ENCODE measurements at regions not wholly inside any gene's neighbourhood (a gene's known extent, or its start where the extent isn't known, plus 50 kb on each side); places are given as distances from the start of the nearest gene placed in this dataset.

GRCh38 chr18:28466204-28466603 lies 289.3 kb upstream of the CDH2 start:
- Histone ChIP-seq H2BK5ac (ENCODE audit: low read depth, low read length) (no peak overlapping the region), H3K27me3 (replicated peaks in 1 of 4; ENCODE audit: control insufficient read depth in 3 of 4, extremely low read depth in 1 of 4, insufficient read depth in 3 of 4, low read length in 3 of 4) (no peaks in the 10 kb centered on the region), H3K9ac (replicated peaks in 1 of 4; ENCODE audit: extremely low read depth in 1 of 4, low read depth in 3 of 4, low read length in 3 of 4) (no peak overlapping the region), H2BK20ac (ENCODE audit: low read length) (no peak overlapping the region), H4K91ac (replicated peaks; ENCODE audit: insufficient read length, low read length) (no peak overlapping the region), H2BK12ac (ENCODE audit: low read depth, low read length) (no peak overlapping the region), H4K5ac (ENCODE audit: insufficient read length, low read depth, low read length) (no peak overlapping the region), H3K4me1 (replicated peaks in 1 of 4; ENCODE audit: control insufficient read depth in 3 of 4, insufficient read depth in 4 of 4, low read length in 3 of 4) (no peaks in the 10 kb centered on the region), H4K20me1 (replicated peaks in 1 of 2; ENCODE audit: control insufficient read depth in 1 of 2, insufficient read depth in 2 of 2, low read length in 2 of 2) (no peaks in the 10 kb centered on the region), H3K36me3 (ENCODE audit: control insufficient read depth in 2 of 4, insufficient read depth in 4 of 4, low read length in 3 of 4) (no peaks in the 10 kb centered on the region), H3K18ac (ENCODE audit: extremely low read depth, low read length) (no peak overlapping the region), H2BK120ac (replicated peaks; ENCODE audit: low read depth, low read length) (no peak overlapping the region), H3K23ac (ENCODE audit: insufficient read length) (no peak overlapping the region), H3K4me3 (ENCODE audit: extremely low read depth in 1 of 4, insufficient read depth in 2 of 4, low read depth in 3 of 4, low read length in 4 of 4) (no peak overlapping the region), H3K14ac (ENCODE audit: insufficient read length) (no peak overlapping the region), H4K8ac (ENCODE audit: extremely low read depth, insufficient read depth, low read length) (no peak overlapping the region), H3K79me1 (ENCODE audit: low read depth, low read length) (no peaks in the 10 kb centered on the region), H3K79me2 (ENCODE audit: control insufficient read depth in 1 of 2, insufficient read depth in 2 of 2, low read length in 2 of 2) (no peaks in the 10 kb centered on the region), H2BK15ac (ENCODE audit: low read length) (no peak overlapping the region), H3K56ac (replicated peaks; ENCODE audit: insufficient read length, low read depth, low read length) (no peak overlapping the region), H2AFZ (ENCODE audit: low read length) (no peak overlapping the region), H3K27ac (ENCODE audit: low read depth, low read length) (no peak overlapping the region), H2AK5ac (ENCODE audit: low read depth, low read length) (no peak overlapping the region), H3K4me2 (ENCODE audit: insufficient read depth in 1 of 2, low read depth in 2 of 2, low read length in 2 of 2) (no peak overlapping the region), H3K4ac (replicated peaks; ENCODE audit: insufficient read length, low read depth, low read length) (no peak overlapping the region), H3K9me3 (ENCODE audit: insufficient read depth in 2 of 2, low read depth in 1 of 2, low read length in 1 of 2) (no peaks in the 10 kb centered on the region), H3K23me2 (ENCODE audit: low read depth, low read length) (no peaks in the 10 kb centered on the region)
- POLR2A ChIA-PET (ENCODE audit: partially characterized antibody): interaction anchor here (0.6 kb wide), 1 partner anchor 818 kb away, joined by 3 read pairs; no protein-coding TSS in a partner anchor
- CTCF ChIA-PET (ENCODE audit: partially characterized antibody): no interaction called here
- WGBS, 2 experiments (ENCODE audit: extremely low coverage in 1 of 2, insufficient coverage in 1 of 2, insufficient read length in 1 of 2, insufficient replicate concordance in 2 of 2, low coverage in 1 of 2, low lambda C conversion rate in 2 of 2, missing lambda C conversion rate in 1 of 2): 93% methylated on average over 2 of the region's 2 CpGs; no CpG with 5 or more reads in 1 of the 2 experiments
- FAIRE-seq (no peak), DNase-seq (ENCODE audit: low read depth in 1 of 2, low spot score in 2 of 2) (no peak)
- TF ChIP-seq CHD2 (IDR thresholded peaks at IDR 0.05; ENCODE audit: low read length) (no peak), SIRT6 (IDR thresholded peaks at IDR 0.05; ENCODE audit: low read length) (no peak), MAX (IDR thresholded peaks at IDR 0.05) (no peak), MAFK (IDR thresholded peaks at IDR 0.05; ENCODE audit: low read depth, low read length) (no peak), TAF7 (optimal IDR thresholded peaks at IDR 0.05; ENCODE audit: borderline replicate concordance, low read depth, low read length) (no peak), CBX5 (IDR thresholded peaks at IDR 0.05; ENCODE audit: low read depth, low read length) (no peak), SIN3A (conservative IDR thresholded peaks at IDR 0.05 in 1 of 2, IDR thresholded peaks at IDR 0.05 in 1 of 2; ENCODE audit: low read depth in 1 of 2, low read length in 2 of 2) (no peak), GABPA (IDR thresholded peaks at IDR 0.05; ENCODE audit: borderline replicate concordance, insufficient read depth, low read length) (no peak), POLR2AphosphoS5 (IDR thresholded peaks at IDR 0.05; ENCODE audit: low read depth, low read length) (no peak), ATF3 (IDR thresholded peaks at IDR 0.05; ENCODE audit: insufficient read depth, low read depth, low read length) (no peak), FOSL1 (IDR thresholded peaks at IDR 0.05; ENCODE audit: insufficient read depth, low read depth, low read length) (no peak), KDM1A (IDR thresholded peaks at IDR 0.05; ENCODE audit: borderline replicate concordance, low read length) (no peak), SP1 (IDR thresholded peaks at IDR 0.05; ENCODE audit: low read depth, low read length) (no peak), NANOG (IDR thresholded peaks at IDR 0.05; ENCODE audit: insufficient read depth, low read depth, low read length, poor library complexity, severe bottlenecking) (no peak)
